ENCODE measurements at regions not wholly inside any gene's neighbourhood (a gene's known extent, or its start where the extent isn't known, plus 50 kb on each side); places are given as distances from the start of the nearest gene placed in this dataset.

- Histone ChIP-seq H3K36me3 (ENCODE audit: insufficient read depth, low read length) (no peaks in the 10 kb centered on the region), H3K27me3 (ENCODE audit: insufficient read depth, low read length) (no peaks in the 10 kb centered on the region), H2AFZ (ENCODE audit: low read depth, low read length) (peak overlapping the region; percentile 55), H3K4me3 (ENCODE audit: insufficient read depth, low read depth, low read length) (no peak overlapping the region), H3K4me1 (ENCODE audit: insufficient read depth, low read length) (peaks cover 2% of the 10 kb centered on the region), H3K9me3 (ENCODE audit: insufficient read depth, low read depth, low read length) (no peaks in the 10 kb centered on the region), H3K9ac (ENCODE audit: low read length) (no peak overlapping the region), H3K4me2 (ENCODE audit: low read length) (peak overlapping the region; percentile 74), H3K27ac (ENCODE audit: low read depth, low read length) (no peak overlapping the region), H3K79me2 (ENCODE audit: insufficient read depth, low read length) (no peaks in the 10 kb centered on the region), H4K20me1 (ENCODE audit: insufficient read depth, low read length) (no peaks in the 10 kb centered on the region)
- DNase-seq (ENCODE audit: low read depth), result no peak
- Mint-ChIP-seq H3K27me3 (ENCODE audit: low read depth, unreplicated experiment) (no peaks in the 10 kb centered on the region), H3K36me3 (ENCODE audit: low read depth, unreplicated experiment) (no peaks in the 10 kb centered on the region), H3K27ac (ENCODE audit: unreplicated experiment) (no peak overlapping the region), H3K4me3 (ENCODE audit: unreplicated experiment) (no peak overlapping the region), H3K4me1 (ENCODE audit: low read depth, unreplicated experiment) (no peaks in the 10 kb centered on the region), H3K9me3 (ENCODE audit: unreplicated experiment) (no peaks in the 10 kb centered on the region)
- no peak for TF ChIP-seq EZH2 (IDR thresholded peaks at IDR 0.05; ENCODE audit: insufficient read depth, low read length)
- TF ChIP-seq, protein P1, sequence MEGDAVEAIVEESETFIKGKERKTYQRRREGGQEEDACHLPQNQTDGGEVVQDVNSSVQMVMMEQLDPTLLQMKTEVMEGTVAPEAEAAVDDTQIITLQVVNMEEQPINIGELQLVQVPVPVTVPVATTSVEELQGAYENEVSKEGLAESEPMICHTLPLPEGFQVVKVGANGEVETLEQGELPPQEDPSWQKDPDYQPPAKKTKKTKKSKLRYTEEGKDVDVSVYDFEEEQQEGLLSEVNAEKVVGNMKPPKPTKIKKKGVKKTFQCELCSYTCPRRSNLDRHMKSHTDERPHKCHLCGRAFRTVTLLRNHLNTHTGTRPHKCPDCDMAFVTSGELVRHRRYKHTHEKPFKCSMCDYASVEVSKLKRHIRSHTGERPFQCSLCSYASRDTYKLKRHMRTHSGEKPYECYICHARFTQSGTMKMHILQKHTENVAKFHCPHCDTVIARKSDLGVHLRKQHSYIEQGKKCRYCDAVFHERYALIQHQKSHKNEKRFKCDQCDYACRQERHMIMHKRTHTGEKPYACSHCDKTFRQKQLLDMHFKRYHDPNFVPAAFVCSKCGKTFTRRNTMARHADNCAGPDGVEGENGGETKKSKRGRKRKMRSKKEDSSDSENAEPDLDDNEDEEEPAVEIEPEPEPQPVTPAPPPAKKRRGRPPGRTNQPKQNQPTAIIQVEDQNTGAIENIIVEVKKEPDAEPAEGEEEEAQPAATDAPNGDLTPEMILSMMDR (IDR thresholded peaks at IDR 0.05; ENCODE audit: insufficient read depth, low read depth, low read length), result no peak
- no peak for FAIRE-seq
These were observed 767.8 kb upstream of the TENM3 start for GRCh38 chr4:181475359-181475758.

GRCh38 chr4:181475781-181476507, 767.3 kb upstream of the TENM3 start:
- Mint-ChIP-seq H3K27ac (ENCODE audit: unreplicated experiment) (no peak overlapping the region), H3K9me3 (ENCODE audit: unreplicated experiment) (no peaks in the 10 kb centered on the region), H3K27me3 (ENCODE audit: low read depth, unreplicated experiment) (no peaks in the 10 kb centered on the region), H3K36me3 (ENCODE audit: low read depth, unreplicated experiment) (no peaks in the 10 kb centered on the region), H3K4me1 (ENCODE audit: low read depth, unreplicated experiment) (no peaks in the 10 kb centered on the region), H3K4me3 (ENCODE audit: unreplicated experiment) (peak overlapping the region; percentile 45)
- Histone ChIP-seq H3K4me2 (ENCODE audit: low read length) (peak overlapping the region; percentile 74), H4K20me1 (ENCODE audit: insufficient read depth, low read length) (no peaks in the 10 kb centered on the region), H3K9me3 (ENCODE audit: insufficient read depth, low read depth, low read length) (no peaks in the 10 kb centered on the region), H3K79me2 (ENCODE audit: insufficient read depth, low read length) (no peaks in the 10 kb centered on the region), H3K4me3 (ENCODE audit: insufficient read depth, low read depth, low read length) (peak overlapping the region; percentile 42), H3K27me3 (ENCODE audit: insufficient read depth, low read length) (no peaks in the 10 kb centered on the region), H3K4me1 (ENCODE audit: insufficient read depth, low read length) (peaks cover 2% of the 10 kb centered on the region), H3K27ac (ENCODE audit: low read depth, low read length) (no peak overlapping the region), H3K36me3 (ENCODE audit: insufficient read depth, low read length) (no peaks in the 10 kb centered on the region), H3K9ac (ENCODE audit: low read length) (peak overlapping the region; percentile 33), H2AFZ (ENCODE audit: low read depth, low read length) (peak overlapping the region; percentile 55)
- TF ChIP-seq EZH2 (IDR thresholded peaks at IDR 0.05; ENCODE audit: insufficient read depth, low read length), result no peak
- TF ChIP-seq, protein P1 (IDR thresholded peaks at IDR 0.05; ENCODE audit: insufficient read depth, low read depth, low read length), result no peak
- no peak for FAIRE-seq
- DNase-seq (ENCODE audit: low read depth), result no peak

DNA sequence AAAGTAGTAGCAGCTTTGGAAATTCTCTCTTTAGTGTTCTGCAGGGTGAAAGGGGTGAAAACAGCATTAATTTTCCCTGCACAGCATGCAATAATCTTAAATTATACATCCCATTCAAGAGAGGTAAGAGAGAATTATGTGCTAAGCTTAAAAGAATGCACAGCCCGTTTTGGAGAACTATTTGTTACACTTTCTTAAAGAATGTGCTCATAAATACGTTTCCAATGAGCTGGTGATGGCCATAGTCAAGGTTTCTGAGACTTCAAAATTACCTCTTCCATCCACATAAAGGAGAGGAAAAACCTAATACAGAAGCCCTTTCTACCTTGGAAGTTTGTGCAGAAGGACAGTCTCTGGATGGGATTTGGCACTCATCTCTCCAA, 766.7 kb upstream of the TENM3 start:
- no peaks in the 10 kb centered on the region for H3K36me3 ChIP-seq (ENCODE audit: insufficient read depth, low read length)
- H3K9me3 ChIP-seq (ENCODE audit: insufficient read depth, low read depth, low read length), result no peaks in the 10 kb centered on the region
- Mint-ChIP-seq H3K27ac (ENCODE audit: unreplicated experiment) (no peak overlapping the region), H3K27me3 (ENCODE audit: low read depth, unreplicated experiment) (no peaks in the 10 kb centered on the region), H3K9me3 (ENCODE audit: unreplicated experiment) (no peaks in the 10 kb centered on the region), H3K4me1 (ENCODE audit: low read depth, unreplicated experiment) (no peaks in the 10 kb centered on the region), H3K4me3 (ENCODE audit: unreplicated experiment) (no peak overlapping the region), H3K36me3 (ENCODE audit: low read depth, unreplicated experiment) (no peaks in the 10 kb centered on the region)
- H3K27ac ChIP-seq (ENCODE audit: low read depth, low read length), result no peak overlapping the region
- FAIRE-seq (no peak), DNase-seq (ENCODE audit: low read depth) (no peak)
- H4K20me1 ChIP-seq (ENCODE audit: insufficient read depth, low read length), result no peaks in the 10 kb centered on the region
- H2AFZ ChIP-seq (ENCODE audit: low read depth, low read length), result no peak overlapping the region
- H3K79me2 ChIP-seq (ENCODE audit: insufficient read depth, low read length), result no peaks in the 10 kb centered on the region
- no peak overlapping the region for H3K4me2 ChIP-seq (ENCODE audit: low read length)
- no peak overlapping the region for H3K4me3 ChIP-seq (ENCODE audit: insufficient read depth, low read depth, low read length)
- no peak for TF ChIP-seq EZH2 (IDR thresholded peaks at IDR 0.05; ENCODE audit: insufficient read depth, low read length)
- TF ChIP-seq, protein P1 (IDR thresholded peaks at IDR 0.05; ENCODE audit: insufficient read depth, low read depth, low read length), result no peak
- H3K9ac ChIP-seq (ENCODE audit: low read length), result no peak overlapping the region
- no peaks in the 10 kb centered on the region for H3K27me3 ChIP-seq (ENCODE audit: insufficient read depth, low read length)
- peaks cover 2% of the 10 kb centered on the region for H3K4me1 ChIP-seq (ENCODE audit: insufficient read depth, low read length)
